HL-60/S4 treated with retinoic acid at 250 ng/mL for 4 days and 3 days (cell line): ENCODE measurements at regions not wholly inside any gene's neighbourhood (a gene's known extent, or its start where the extent isn't known, plus 50 kb on each side); places are given as distances from the start of the nearest gene placed in this dataset.
"Not testable (repeated sequence)": the region's sequence is repeated elsewhere in the genome, so short reads cannot be mapped to it uniquely, and the experiment has no call there.

Source experiments
- in situ Hi-C: fragments of 300-500 bp; cut with MboI; formaldehyde crosslinking; loops from 2 replicates; pipeline ENCODE4 v1.7.0; 2022; ENCODE audit warnings: low sequenced_read_pairs

GRCh38 chr9:87390361-87390760, 107.3 kb upstream of the DAPK1 start:
- in situ Hi-C loops = no loop called here

GRCh38 chr9:87392086-87392485, 105.6 kb upstream of the DAPK1 start:
- in situ Hi-C loops = no loop called here

- in situ Hi-C loops = no loop called here
These were observed 103.9 kb upstream of the DAPK1 start for GRCh38 chr9:87393706-87394230.

- in situ Hi-C loops = no loop called here
These were observed 101.7 kb upstream of the DAPK1 start for GRCh38 chr9:87395804-87396479.

GRCh38 chr9:87401681-87402080, 96.0 kb upstream of the DAPK1 start:
- in situ Hi-C loops = no loop called here

GRCh38 chr9:87402537-87402936, 95.1 kb upstream of the DAPK1 start:
- in situ Hi-C loops = no loop called here

- in situ Hi-C loops = no loop called here
These were observed 91.8 kb upstream of the DAPK1 start for GRCh38 chr9:87405677-87406542.

- in situ Hi-C loops = no loop called here
These were observed 91.0 kb upstream of the DAPK1 start for GRCh38 chr9:87406543-87407166.

GRCh38 chr9:87410047-87411005, 87.3 kb upstream of the DAPK1 start:
- in situ Hi-C loops = not testable (repeated sequence)

GRCh38 chr9:87420884-87421283, 76.8 kb upstream of the DAPK1 start:
- in situ Hi-C loops = no loop called here

GRCh38 chr9:87421734-87422133, 75.9 kb upstream of the DAPK1 start:
- in situ Hi-C loops = no loop called here

GRCh38 chr9:87422999-87423398, 74.7 kb upstream of the DAPK1 start:
- in situ Hi-C loops = no loop called here

- in situ Hi-C loops = not testable (repeated sequence)
These were observed 73.8 kb upstream of the DAPK1 start for GRCh38 chr9:87423885-87424284.

GRCh38 chr9:87425202-87425601, 72.5 kb upstream of the DAPK1 start:
- in situ Hi-C loops = no loop called here

- in situ Hi-C loops = no loop called here
These were observed 69.7 kb upstream of the DAPK1 start for GRCh38 chr9:87427851-87428506.

GRCh38 chr9:87428659-87429058, 69.0 kb upstream of the DAPK1 start:
- in situ Hi-C loops = no loop called here

- in situ Hi-C loops = no loop called here
These were observed 65.8 kb upstream of the DAPK1 start for GRCh38 chr9:87431837-87432236.

- in situ Hi-C loops = no loop called here
These were observed 63.8 kb upstream of the DAPK1 start for GRCh38 chr9:87433853-87434252.

GRCh38 chr9:87434366-87434765, 63.3 kb upstream of the DAPK1 start:
- in situ Hi-C loops = no loop called here
